ENCODE measurements at regions not wholly inside any gene's neighbourhood (a gene's known extent, or its start where the extent isn't known, plus 50 kb on each side); places are given as distances from the start of the nearest gene placed in this dataset.
"Not testable (repeated sequence)": the region's sequence is repeated elsewhere in the genome, so short reads cannot be mapped to it uniquely, and the experiment has no call there.

- TF ChIP-seq CTCF (conservative IDR thresholded peaks at IDR 0.05; ENCODE audit: low read depth, low read length); RAD21 (IDR thresholded peaks at IDR 0.05; ENCODE audit: low read length); POLR2A (IDR thresholded peaks at IDR 0.05; ENCODE audit: low read depth, low read length); MXI1 (IDR thresholded peaks at IDR 0.05; ENCODE audit: borderline replicate concordance, low read depth, low read length); SMC3 (IDR thresholded peaks at IDR 0.05; ENCODE audit: low read depth, low read length); CHD1 (IDR thresholded peaks at IDR 0.05; ENCODE audit: low read depth, low read length); CEBPB (IDR thresholded peaks at IDR 0.05; ENCODE audit: low read depth, low read length); USF2 (IDR thresholded peaks at IDR 0.05; ENCODE audit: low read depth, low read length): not testable (repeated sequence)
Observed at GRCh38 chr2:90047776-90048175, 1356.3 kb downstream of the RPIA start.
